Putamen (tissue), 1 donor: ENCODE measurements at regions not wholly inside any gene's neighbourhood (a gene's known extent, or its start where the extent isn't known, plus 50 kb on each side); places are given as distances from the start of the nearest gene placed in this dataset.
A peak's percentile ranks its signal among the peaks of the same experiment; 100 is the strongest.
"Not testable (repeated sequence)": the region's sequence is repeated elsewhere in the genome, so short reads cannot be mapped to it uniquely, and the experiment has no call there.

Experiments used
- DNase-seq: peaks from one replicate; pipeline ENCODE4 v3.0.0-alpha.2; 2016; ENCODE audit warnings: low spot score

GRCh38 chr4:67332627-67333026 lies 212.7 kb downstream of the CENPC start:
- no peak for DNase-seq

- DNase-seq = no peak
These were observed 216.9 kb downstream of the CENPC start for GRCh38 chr4:67328393-67328792.

GRCh38 chr4:67328018-67328278 lies 217.4 kb downstream of the CENPC start:
- no peak for DNase-seq

- DNase-seq = peak; percentile 39
These were observed 217.9 kb downstream of the CENPC start for GRCh38 chr4:67327245-67328017.

GRCh38 chr4:67325791-67326190 lies 219.5 kb downstream of the CENPC start:
- DNase-seq = no peak

- DNase-seq = no peak
These were observed 224.7 kb downstream of the CENPC start for GRCh38 chr4:67320645-67321044.

- not testable (repeated sequence) for DNase-seq
These were observed 225.7 kb downstream of the CENPC start for GRCh38 chr4:67319607-67320006.

- DNase-seq = not testable (repeated sequence)
These were observed 244.7 kb downstream of the CENPC start for GRCh38 chr4:67300497-67301185.

GRCh38 chr4:67292636-67293035 lies 252.7 kb downstream of the CENPC start:
- no peak for DNase-seq

- DNase-seq = no peak
These were observed 253.3 kb downstream of the CENPC start for GRCh38 chr4:67292045-67292444.

GRCh38 chr4:67291644-67292043 lies 253.7 kb downstream of the CENPC start:
- DNase-seq = no peak

GRCh38 chr4:67288964-67289363 lies 256.3 kb downstream of the CENPC start:
- DNase-seq = no peak

GRCh38 chr4:67286724-67287123 lies 258.6 kb downstream of the CENPC start:
- DNase-seq = no peak

GRCh38 chr4:67282749-67283148 lies 262.6 kb downstream of the CENPC start:
- no peak for DNase-seq

- DNase-seq = no peak
These were observed 270.0 kb downstream of the CENPC start for GRCh38 chr4:67275179-67275750.

- not testable (repeated sequence) for DNase-seq
These were observed 270.6 kb downstream of the CENPC start for GRCh38 chr4:67274671-67275070.

GRCh38 chr4:67273666-67274065 lies 271.6 kb downstream of the CENPC start:
- no peak for DNase-seq

GRCh38 chr4:67261971-67262370 lies 283.3 kb downstream of the CENPC start:
- DNase-seq = no peak

- DNase-seq = no peak
These were observed 288.8 kb downstream of the CENPC start for GRCh38 chr4:67256388-67257043.

- DNase-seq = no peak
These were observed 295.0 kb downstream of the CENPC start for GRCh38 chr4:67250131-67250896.

GRCh38 chr4:67236788-67237187 lies 308.5 kb downstream of the CENPC start:
- DNase-seq = no peak

GRCh38 chr4:67236318-67236717 lies 309.0 kb downstream of the CENPC start:
- DNase-seq = no peak
